ENCODE measurements at regions not wholly inside any gene's neighbourhood (a gene's known extent, or its start where the extent isn't known, plus 50 kb on each side); places are given as distances from the start of the nearest gene placed in this dataset.
A peak's percentile ranks its signal among the peaks of the same experiment; 100 is the strongest.
"Not testable (repeated sequence)": the region's sequence is repeated elsewhere in the genome, so short reads cannot be mapped to it uniquely, and the experiment has no call there.

DNA sequence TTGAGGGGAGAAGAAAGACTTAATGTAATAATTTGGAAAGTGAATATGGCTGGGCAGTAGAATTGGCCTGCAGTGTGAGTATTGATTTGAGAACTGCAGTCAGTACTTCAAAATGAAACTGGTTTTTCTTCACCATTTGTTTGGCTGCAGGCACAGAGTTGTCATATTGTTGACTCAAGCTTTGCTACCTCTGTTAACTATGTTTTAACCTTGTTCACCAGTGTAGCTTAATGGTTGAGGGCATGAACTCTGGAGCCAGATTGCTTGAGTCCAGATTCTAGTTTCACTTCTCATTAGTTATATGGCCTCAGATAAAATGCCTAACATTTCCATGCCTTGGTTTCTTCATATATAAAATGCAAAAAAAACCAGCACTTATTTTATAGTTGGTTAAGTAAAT lies 64.1 kb downstream of the CFAP44 start:
- no peak for DNase-seq

DNA sequence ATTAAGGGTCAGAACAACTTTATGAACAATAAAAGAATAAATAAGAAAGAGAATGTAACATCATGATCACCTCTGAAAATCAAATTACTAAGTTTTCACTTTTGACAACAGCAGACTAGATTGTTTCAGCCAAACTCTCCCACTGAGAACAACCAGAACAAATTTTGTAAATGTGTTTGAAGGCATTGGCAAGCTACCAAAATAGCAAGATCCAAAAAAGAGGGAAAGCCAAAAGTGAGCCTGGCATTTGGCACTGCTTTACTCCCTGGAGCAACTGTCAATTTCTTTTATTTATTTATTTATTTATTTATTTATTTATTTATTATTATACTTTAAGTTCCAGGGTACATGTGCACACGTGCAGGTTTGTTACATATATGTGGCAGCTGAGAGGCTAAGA lies 67.2 kb downstream of the CFAP44 start:
- DNase-seq: no peak

DNA sequence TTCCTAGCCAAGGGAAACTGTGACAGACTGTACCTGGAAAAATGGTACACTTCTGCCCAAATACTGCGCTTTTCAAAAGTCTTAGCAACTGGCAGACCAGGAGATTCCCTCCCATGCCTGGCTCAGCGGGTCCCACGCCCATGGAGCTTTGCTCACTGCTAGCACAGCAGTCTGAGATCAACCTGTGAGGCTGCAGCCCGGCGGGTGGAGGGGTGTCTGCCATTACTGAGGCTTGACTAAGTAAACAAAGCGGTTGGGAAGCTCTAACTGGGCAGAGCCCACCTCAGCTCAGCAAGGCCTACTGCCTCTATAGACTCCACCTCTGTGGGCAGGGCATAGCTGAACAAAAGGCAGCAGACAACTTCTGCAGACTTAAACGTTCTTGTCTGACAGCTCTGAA lies 74.5 kb downstream of the CFAP44 start:
- not testable (repeated sequence) for DNase-seq

DNA sequence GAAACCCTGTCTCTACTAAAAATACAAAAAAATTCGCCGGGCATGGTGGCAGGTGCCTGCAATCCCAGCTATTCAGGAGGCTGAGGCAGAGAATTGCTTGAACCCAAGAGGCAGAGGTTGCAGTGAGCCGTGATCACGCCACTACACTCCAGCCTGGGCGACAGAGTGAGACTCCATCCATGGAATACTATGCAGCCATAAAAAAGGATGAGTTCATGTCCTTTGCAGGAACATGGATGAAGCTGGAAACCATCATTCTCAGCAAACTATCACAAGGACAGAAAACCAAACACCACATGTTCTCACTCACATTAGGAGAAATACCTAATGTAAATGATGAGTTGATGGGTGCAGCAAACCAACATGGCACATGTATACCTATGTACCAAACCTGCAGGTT lies 86.0 kb downstream of the CFAP44 start:
- DNase-seq: not testable (repeated sequence)

DNA sequence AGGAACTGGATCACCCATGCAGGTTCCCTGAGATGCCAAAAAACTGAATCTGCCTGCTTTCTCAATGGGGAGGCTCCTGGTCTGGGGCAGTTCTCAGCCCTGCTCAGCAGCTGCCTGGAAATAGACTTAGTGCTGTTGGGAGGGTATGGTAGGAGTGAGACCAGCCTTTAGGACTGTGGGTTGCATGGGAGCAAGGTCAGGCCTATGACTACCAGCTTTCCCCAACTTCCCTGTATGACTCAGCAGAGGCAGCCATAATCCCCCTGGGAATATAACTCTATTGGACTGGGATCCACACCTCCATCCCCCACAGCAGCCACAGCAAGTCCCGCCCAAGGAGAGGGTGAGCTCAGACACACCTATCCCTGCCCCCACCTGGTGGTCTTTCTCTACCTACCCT lies 87.0 kb downstream of the CFAP44 start:
- DNase-seq: no peak

DNA sequence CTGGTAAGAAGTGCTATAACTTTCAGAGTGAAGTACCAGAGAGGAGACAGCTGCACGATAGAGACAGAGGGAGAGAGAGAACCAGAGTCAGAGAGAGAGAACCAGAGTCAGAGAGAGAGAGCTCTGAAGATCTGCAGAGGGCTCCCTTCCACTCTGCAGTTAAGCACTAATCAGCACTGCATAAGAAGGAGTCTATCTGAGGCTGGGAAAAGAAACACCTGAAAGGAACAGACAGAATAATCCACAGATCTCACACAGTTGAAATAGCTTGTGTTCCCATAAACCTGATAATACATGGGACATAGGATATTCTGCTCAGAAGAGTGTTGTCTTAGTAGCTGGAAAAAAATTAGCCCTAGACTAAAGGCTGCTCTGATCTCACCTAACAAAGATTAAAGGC lies 87.6 kb downstream of the CFAP44 start:
- no peak for DNase-seq

DNA sequence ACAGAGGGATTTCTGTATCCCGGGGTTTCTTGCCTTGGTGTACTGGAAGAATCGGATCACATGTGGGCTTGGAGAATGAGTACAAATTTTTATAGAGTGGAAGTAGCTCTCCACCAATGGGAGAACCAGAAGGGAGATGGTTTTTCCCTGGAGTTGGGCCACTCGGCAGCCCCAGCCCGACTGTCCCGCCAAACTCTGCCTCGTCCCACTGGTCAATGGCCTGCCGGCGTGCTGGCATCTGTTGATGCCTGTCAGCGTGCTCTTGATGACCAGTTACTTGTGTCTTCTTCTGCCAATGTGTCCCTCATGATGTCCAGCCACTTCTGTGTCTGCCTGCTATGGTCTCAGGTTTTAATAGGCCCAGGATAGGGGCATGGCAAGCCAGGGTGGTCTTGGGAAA lies 100.5 kb downstream of the CFAP44 start:
- no peak for DNase-seq

DNA sequence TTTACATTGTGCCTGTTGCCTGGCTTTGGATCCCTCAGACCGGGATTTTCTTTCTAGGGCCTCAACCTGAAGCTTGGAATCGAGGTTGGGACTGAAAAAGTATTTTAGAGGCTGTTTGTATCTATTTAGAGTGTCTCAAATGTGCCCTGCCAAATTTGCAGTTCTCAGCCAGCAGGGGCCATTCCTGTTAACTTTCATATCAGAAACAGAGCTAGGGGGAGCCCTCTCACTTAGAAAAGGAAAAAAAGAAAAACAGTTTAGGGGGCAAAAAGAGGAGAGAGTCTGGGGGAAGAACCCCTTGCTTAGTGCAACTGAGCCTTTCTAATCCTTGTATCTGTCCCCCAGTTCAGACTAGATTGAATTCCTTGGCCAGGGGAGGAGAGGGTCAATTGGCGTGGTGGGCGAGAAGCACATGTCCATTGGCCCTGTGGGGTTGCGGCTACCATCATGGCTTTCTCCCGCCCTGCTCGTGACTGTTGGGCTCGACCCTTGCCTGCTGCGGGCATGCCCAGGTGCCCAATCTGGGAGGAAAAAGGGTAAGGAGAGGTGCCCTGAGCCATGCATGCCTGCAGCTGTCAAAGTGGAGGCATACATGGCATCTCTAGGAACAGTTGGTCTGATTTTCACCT lies 101.6 kb downstream of the CFAP44 start:
- peak; percentile 6 for DNase-seq

Data from hematopoietic multipotent progenitor cell treated with erythropoietin and hydrocortisone succinate and interleukin-3 and kit ligand, for 8 days (in vitro differentiated cells).